HG02973 (cell line): ENCODE measurements at regions not wholly inside any gene's neighbourhood (a gene's known extent, or its start where the extent isn't known, plus 50 kb on each side); places are given as distances from the start of the nearest gene placed in this dataset.

ENCODE experiments used
- ATAC-seq: cut with Tn5 transposase; IDR thresholded peaks from one replicate; pipeline ENCODE4 v1.9.1; 2021; ENCODE audit warnings: moderate library complexity; ENCODE audit not compliant: unreplicated experiment

DNA sequence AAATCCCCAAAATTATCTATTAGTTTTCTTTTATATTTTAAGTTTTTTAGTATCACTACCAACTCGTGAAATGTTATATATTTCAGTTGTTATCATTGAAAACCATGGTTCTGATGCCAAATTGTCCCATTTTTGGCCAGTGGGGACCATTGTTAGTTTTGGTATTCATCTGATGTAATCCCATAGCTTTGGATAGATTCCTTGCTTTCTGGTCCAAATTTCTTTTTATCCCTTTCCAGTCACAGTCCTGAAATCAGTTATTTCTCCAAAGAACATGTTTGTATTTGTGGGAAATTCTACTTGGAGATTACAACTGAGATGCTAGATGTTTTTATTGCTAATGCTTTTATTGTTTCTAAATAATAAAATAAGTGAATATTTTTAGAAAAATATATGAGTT lies 976.8 kb upstream of the CRIM1 start:
- no peak for ATAC-seq

- ATAC-seq = no peak
These were observed 980.7 kb upstream of the CRIM1 start for GRCh38 chr2:35374845-35375244.

- ATAC-seq = no peak
These were observed 989.7 kb upstream of the CRIM1 start for GRCh38 chr2:35365859-35366258.

DNA sequence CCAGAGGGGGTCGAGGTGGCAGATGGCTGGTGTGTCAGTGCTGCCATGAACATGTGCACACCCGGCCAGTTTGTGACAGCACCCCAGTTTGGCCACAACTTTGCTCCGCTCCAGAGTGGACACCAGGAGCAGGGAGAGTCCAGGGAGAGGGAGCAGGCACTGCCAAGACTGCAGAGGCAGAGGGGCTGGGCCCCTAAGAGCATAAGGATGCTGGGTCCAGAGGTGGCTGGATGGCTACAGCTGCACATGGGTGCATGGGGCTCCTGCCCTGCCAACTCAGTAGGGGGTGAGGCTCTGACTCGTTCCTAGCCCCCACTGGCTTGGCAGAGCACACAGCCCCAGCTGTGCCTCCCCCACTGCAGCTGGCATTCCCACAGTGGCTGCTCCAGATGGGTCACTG lies 999.2 kb upstream of the CRIM1 start:
- no peak for ATAC-seq

DNA sequence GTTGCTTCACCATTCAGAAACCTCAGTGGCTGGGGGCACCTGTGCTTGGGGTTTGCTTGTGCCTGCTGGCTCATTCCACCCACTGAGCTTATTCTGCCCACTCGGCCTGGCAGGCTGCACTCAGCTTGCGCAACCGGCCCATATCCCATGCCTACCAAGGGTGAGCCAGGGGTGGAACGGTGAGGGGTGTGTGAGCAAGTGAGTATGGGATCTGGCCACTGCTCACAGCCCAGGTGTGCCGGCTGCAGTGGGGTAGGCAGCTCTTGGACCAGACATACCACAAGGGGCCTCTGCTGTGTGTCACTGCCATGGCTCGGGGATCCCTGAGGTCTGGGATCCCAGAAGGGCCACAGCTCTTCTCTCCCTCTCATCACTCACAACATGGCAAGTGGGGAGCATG lies 1000.5 kb upstream of the CRIM1 start:
- no peak for ATAC-seq

DNA sequence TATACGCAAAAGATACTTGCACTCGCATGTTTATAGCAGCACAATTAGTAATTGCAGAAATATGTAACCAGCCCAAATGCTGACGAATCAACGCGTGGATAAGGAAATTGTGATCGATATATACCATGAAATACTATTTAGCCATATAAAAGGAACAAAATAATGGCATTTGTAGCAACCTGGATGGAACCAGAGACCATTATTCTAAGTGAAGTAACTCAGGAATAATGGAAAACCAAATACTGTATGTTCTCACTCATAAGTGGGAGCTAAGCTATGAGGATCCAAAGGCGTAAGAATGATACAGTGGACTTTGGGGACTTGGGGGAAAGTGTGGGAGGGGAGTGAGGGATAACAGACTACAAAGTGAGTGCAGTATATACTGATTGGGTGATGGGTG lies 1008.0 kb upstream of the CRIM1 start:
- no peak for ATAC-seq

DNA sequence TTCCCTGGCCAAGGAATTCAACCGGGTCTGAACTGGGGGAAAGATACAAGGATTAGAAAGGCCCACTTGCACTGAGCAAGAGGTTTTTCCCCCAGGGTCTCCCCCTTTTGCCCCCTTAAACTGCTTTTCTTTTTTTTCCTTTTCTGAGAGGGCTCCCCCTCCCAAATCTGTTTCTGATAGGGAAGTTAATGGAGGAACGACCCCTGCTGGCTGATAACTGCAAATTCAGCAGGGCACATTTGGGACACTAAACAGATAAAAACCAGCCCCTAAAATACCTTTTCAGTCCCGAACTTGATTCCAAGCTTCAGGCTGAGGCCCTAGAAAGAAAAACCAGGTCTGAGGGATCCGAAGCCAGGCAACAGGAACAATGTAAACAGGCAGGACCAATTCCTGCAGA lies 1012.4 kb upstream of the CRIM1 start:
- ATAC-seq = no peak

GRCh38 chr2:35339211-35339610 lies 1016.4 kb upstream of the CRIM1 start:
- no peak for ATAC-seq

GRCh38 chr2:35337922-35338321 lies 1017.7 kb upstream of the CRIM1 start:
- ATAC-seq = no peak

- ATAC-seq = no peak
These were observed 1041.5 kb upstream of the CRIM1 start for GRCh38 chr2:35314049-35314448.

- ATAC-seq = no peak
These were observed 1054.2 kb upstream of the CRIM1 start for GRCh38 chr2:35301369-35301768.

DNA sequence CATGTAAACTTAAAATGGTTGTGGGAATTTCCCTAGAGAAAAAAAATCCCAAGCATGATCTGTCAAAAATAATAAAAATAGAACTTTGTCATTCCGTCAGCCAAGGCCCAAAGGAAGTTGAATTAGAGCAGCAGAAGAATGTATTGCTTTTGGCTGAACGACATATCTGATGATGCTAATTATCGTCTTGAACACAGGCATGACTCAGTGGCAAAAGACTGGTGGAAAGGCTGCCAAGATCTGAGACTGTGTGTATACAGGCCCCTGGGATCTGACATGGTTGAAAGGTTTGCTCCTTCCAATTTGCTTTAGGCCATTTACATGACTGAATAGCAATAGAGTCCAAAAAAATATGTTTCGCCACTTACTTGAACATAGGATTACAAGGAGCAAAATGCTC lies 1057.1 kb upstream of the CRIM1 start:
- ATAC-seq = no peak

- no peak for ATAC-seq
These were observed 1058.2 kb upstream of the CRIM1 start for GRCh38 chr2:35297403-35297802.

GRCh38 chr2:35294636-35295263 lies 1060.8 kb upstream of the CRIM1 start:
- no peak for ATAC-seq

GRCh38 chr2:35293261-35293660 lies 1062.3 kb upstream of the CRIM1 start:
- no peak for ATAC-seq

DNA sequence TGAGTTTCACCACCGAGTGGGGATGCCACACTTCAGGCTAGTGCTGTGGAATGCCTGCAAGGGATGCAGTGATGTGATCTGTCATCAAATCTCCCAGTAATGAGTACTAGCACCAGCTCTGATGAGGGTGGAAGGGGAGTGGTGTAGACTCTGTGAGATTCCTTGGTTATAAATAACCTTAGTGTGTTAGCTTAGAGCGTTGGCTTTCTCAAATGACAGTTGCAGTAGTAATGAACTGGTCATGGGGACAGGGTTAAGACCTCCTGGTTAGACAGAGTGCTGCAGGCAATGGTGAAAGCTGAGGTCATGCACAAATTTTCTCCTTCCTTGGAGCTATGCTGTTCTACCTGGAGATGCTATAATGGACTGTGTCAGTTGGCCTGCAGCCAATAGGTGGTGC lies 1063.4 kb upstream of the CRIM1 start:
- no peak for ATAC-seq

DNA sequence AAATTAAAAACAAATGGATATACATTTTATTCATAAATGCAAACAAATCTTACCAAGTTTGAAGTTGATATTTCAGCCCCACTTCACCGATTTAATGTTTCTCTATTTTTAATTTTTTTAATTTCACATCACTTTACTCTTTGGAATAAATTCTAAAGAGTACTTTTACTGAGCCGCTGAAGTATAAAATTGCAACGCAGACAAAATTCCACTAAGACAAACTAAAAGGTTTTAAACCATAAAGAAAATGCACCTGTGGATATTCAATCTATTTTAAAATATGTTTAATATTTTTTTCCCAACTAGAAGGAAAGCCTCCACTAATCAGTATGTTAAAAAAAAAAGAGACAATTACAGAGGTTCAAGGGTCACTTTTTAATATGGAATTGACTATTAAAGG lies 1073.9 kb upstream of the CRIM1 start:
- ATAC-seq = no peak

DNA sequence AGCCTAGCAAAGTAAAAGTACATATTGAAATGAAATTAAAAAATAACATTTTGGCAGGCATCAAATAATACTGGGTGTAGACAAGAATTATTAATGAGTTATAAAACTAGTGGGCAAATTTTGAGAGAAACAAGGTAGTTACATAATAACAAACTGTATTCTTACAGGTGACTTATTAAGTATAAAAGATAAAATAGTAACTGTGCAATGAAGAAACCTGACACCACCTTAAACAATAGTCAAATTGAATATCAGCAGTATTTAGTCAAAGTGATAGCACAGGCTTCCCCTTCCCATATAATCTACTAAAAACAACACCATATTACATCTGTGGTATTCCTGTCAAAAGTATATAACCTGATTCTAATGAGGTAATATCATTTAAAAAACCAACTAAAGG lies 1099.8 kb upstream of the CRIM1 start:
- no peak for ATAC-seq

GRCh38 chr2:35251156-35251555 lies 1104.4 kb upstream of the CRIM1 start:
- ATAC-seq = no peak

GRCh38 chr2:35246702-35247101 lies 1108.9 kb upstream of the CRIM1 start:
- ATAC-seq = no peak

- ATAC-seq = no peak
These were observed 1127.0 kb upstream of the CRIM1 start for GRCh38 chr2:35228584-35228983.

DNA sequence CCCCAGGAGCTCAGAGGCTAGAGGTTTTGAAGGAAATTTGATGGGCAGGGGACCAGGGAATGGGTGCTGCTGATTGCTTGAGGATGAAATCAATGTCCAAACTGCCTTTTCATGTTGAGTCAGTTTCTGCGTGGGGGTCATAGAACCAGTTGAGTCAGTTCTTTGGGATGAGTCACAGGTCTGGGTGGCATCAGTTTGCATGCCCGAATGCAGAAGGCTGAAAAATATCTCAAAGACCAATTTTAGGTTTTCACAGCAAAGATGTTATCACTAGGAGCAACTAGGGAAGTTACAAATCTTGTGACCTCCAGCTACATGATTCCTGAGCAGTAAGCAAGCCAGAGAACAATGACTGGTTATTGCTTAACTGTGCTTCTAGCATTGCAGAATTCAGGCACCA lies 1135.1 kb upstream of the CRIM1 start:
- no peak for ATAC-seq

- no peak for ATAC-seq
These were observed 1150.7 kb upstream of the CRIM1 start for GRCh38 chr2:35204881-35205280.

DNA sequence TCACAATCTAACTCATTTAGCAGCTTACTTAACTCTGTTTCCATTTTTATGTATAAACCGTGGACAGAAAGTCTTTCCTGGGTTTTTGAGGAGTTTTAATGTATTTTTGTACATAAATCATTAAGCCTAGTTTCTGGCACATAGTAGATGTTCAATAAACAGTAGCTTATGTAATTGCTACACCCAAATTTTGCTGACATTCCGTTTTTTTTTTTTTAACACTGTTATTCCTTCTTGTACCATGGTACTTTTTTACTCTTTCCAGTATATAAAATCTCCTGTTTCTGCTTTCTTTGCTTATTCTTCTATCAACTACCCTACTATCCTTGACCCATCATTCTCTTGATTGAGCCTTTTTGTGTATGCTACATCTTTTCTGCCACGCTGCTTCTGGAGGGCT lies 1151.3 kb upstream of the CRIM1 start:
- no peak for ATAC-seq
